Prostate gland (tissue), 2 donors: ENCODE measurements at regions not wholly inside any gene's neighbourhood (a gene's known extent, or its start where the extent isn't known, plus 50 kb on each side); places are given as distances from the start of the nearest gene placed in this dataset.
A peak's percentile ranks its signal among the peaks of the same experiment; 100 is the strongest.

ENCODE experiments used
- DNase-seq: peaks from one replicate; pipeline ENCODE4 v3.0.0-alpha.2; 2019; ENCODE audit warnings: low spot score
- H3K27ac ChIP-seq, 2 donors: fragments of 200-600 bp; sonication (generic); 2 replicates each; pipeline ENCODE4 v1.5.1; 2017 to 2019
- H3K27me3 ChIP-seq: fragments of 200-600 bp; sonication (generic); replicated peaks from 2 replicates; pipeline ENCODE4 v1.5.1; 2019; ENCODE audit not compliant: insufficient read depth
- H3K36me3 ChIP-seq, 2 donors: fragments of 200-600 bp; sonication (generic); 1 replicate in 1 of 2; 2 replicates in 1 of 2; pipeline versions ENCODE4 v1.5.1 to v1.8.1; 2017 to 2019
- H3K4me1 ChIP-seq: fragments of 200-600 bp; sonication (generic); replicated peaks from 2 replicates; pipeline ENCODE4 v1.5.1; 2019
- H3K4me3 ChIP-seq, 2 donors: fragments of 200-600 bp; sonication (generic); 2 replicates each; pipeline ENCODE4 v1.5.1; 2017 to 2019
- H3K9me3 ChIP-seq: fragments of 200-600 bp; sonication (generic); 2 replicates; pipeline ENCODE4 v1.5.1; 2017
- CTCF ChIP-seq, 4 experiments: fragments of 200-600 bp in 2 of 4; fragments of 450-650 bp in 2 of 4; sonication (generic) in 2 of 4; IDR thresholded peaks; 1 replicate in 3 of 4; 2 replicates in 1 of 4; pipeline ENCODE4 v1.5.1; 2016 to 2019; ENCODE audit warnings: antibody characterized with exemption in 4 of 4, mild to moderate bottlenecking in 2 of 4, moderate library complexity in 2 of 4
- POLR2A ChIP-seq: fragments of 450-650 bp; IDR thresholded peaks from one replicate; pipeline ENCODE4 v1.6.1; 2016; ENCODE audit warnings: antibody characterized with exemption, mild to moderate bottlenecking
- POLR2AphosphoS5 ChIP-seq: sonication (generic); formaldehyde crosslinking; IDR thresholded peaks from one replicate; pipeline ENCODE4 v1.6.1; 2017; ENCODE audit warnings: antibody characterized with exemption
- WGBS: methylation state at CpG from one replicate; pipeline ENCODE4 v1.1.5; 2018; 5-methylcytosine and 5-hydroxymethylcytosine counted together
- intact Hi-C: fragments of 100-400 bp; cut with DNase I; formaldehyde crosslinking; loops from one replicate; pipeline ENCODE4 v1.14.2; 2022

GRCh38 chr6:26215585-26216358 lies 128.5 kb downstream of the HFE start:
- peak overlapping the region; percentile 82 to 92 for H3K27ac ChIP-seq
- H3K4me3 ChIP-seq = peak overlapping the region; percentile 41 to 54
- H3K27me3 ChIP-seq = no peaks in the 10 kb centered on the region
- H3K36me3 ChIP-seq = no peaks in the 10 kb centered on the region
- TF ChIP-seq POLR2AphosphoS5 = peak; percentile 80
- TF ChIP-seq CTCF (IDR thresholded peaks at IDR 0.05) = no peak
- no peak for TF ChIP-seq POLR2A
- WGBS = 1% methylated on average over 31 of the region's 31 CpGs
- H3K4me1 ChIP-seq = peaks cover 3% of the 10 kb centered on the region
- no peak for DNase-seq
- H3K9me3 ChIP-seq = no peaks in the 10 kb centered on the region
- intact Hi-C loops = loop anchor here (2.0 to 5.0 kb wide), 2 partner anchors 69 to 113 kb away; a partner anchor contains a TSS

- H3K4me1 ChIP-seq = peaks cover 3% of the 10 kb centered on the region
Observed at GRCh38 chr6:26216359-26216885, 129.2 kb downstream of the HFE start.

GRCh38 chr6:26216886-26217713 lies 129.9 kb downstream of the HFE start:
- Histone ChIP-seq H3K27me3 (no peaks in the 10 kb centered on the region), H3K9me3 (no peaks in the 10 kb centered on the region), H3K27ac (peak overlapping the region; percentile 92), H3K36me3 (no peaks in the 10 kb centered on the region), H3K4me3 (peak overlapping the region; percentile 45 to 51), H3K4me1 (peaks cover 3% of the 10 kb centered on the region)
- intact Hi-C loops = loop anchor here (2.0 to 5.0 kb wide), 2 partner anchors 68 to 115 kb away; a partner anchor contains a TSS
- DNase-seq = peak; percentile 82
- TF ChIP-seq POLR2AphosphoS5 = peak; percentile 1
- TF ChIP-seq POLR2A = peak; percentile 75
- TF ChIP-seq CTCF (IDR thresholded peaks at IDR 0.05) = peak in 3 of 4 experiments; percentile 23 to 61 (median 43)
- WGBS = 1% methylated on average over 44 of the region's 44 CpGs

More at GRCh38 chr6:26216359-26216885, 129.2 kb downstream of the HFE start:
- DNase-seq = peak; percentile 94
- Histone ChIP-seq H3K27me3 (no peaks in the 10 kb centered on the region), H3K9me3 (no peaks in the 10 kb centered on the region), H3K4me3 (peak overlapping the region; percentile 45 to 54), H3K27ac (peak overlapping the region; percentile 92), H3K36me3 (no peaks in the 10 kb centered on the region)
- TF ChIP-seq POLR2AphosphoS5 (peak; percentile 100), POLR2A (peak; percentile 94), CTCF (IDR thresholded peaks at IDR 0.05) (no peak)
- intact Hi-C loops = loop anchor here (2.0 to 5.0 kb wide), 2 partner anchors 68 to 114 kb away; a partner anchor contains a TSS
- WGBS = under 1% methylated on average over 22 of the region's 22 CpGs

GRCh38 chr6:26217714-26218075 lies 130.5 kb downstream of the HFE start:
- 11% methylated on average over 10 of the region's 10 CpGs for WGBS
- TF ChIP-seq POLR2AphosphoS5 (no peak), CTCF (IDR thresholded peaks at IDR 0.05) (no peak), POLR2A (no peak)
- no peak for DNase-seq
- Histone ChIP-seq H3K9me3 (no peaks in the 10 kb centered on the region), H3K27me3 (no peaks in the 10 kb centered on the region), H3K36me3 (no peaks in the 10 kb centered on the region), H3K27ac (peak overlapping the region; percentile 92), H3K4me3 (peak overlapping the region; percentile 45 to 51), H3K4me1 (peaks cover 3% of the 10 kb centered on the region)
- intact Hi-C loops = loop anchor here (2.0 to 5.0 kb wide), 2 partner anchors 67 to 115 kb away; a partner anchor contains a TSS
